ENCODE measurements at regions not wholly inside any gene's neighbourhood (a gene's known extent, or its start where the extent isn't known, plus 50 kb on each side); places are given as distances from the start of the nearest gene placed in this dataset.
"Not testable (repeated sequence)": the region's sequence is repeated elsewhere in the genome, so short reads cannot be mapped to it uniquely, and the experiment has no call there.

- DNase-seq (ENCODE audit: low read depth) = no peak
Observed at GRCh38 chr5:143629871-143630659, 181.9 kb upstream of the HMHB1 start.

DNA sequence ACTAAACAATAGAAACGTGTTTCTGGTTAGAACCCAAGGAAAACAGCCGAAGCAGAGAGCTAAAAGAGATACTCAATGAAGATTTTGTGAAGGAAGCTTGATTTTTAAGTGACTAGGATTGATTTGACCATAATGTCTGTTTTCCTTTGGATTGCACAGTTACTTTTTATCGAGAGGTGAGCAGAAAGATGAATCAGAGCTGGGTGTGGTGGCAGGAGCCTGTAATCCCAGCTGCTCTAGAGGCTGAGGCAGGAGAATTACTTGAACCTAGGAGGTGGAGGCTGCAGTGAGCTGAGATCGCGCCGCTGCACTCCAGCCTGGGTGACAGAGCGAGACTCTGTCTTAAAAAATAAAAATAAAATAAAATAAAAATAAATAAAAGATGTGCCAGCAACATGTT is 186.9 kb upstream of the HMHB1 start:
- not testable (repeated sequence) for DNase-seq (ENCODE audit: low read depth)

DNA sequence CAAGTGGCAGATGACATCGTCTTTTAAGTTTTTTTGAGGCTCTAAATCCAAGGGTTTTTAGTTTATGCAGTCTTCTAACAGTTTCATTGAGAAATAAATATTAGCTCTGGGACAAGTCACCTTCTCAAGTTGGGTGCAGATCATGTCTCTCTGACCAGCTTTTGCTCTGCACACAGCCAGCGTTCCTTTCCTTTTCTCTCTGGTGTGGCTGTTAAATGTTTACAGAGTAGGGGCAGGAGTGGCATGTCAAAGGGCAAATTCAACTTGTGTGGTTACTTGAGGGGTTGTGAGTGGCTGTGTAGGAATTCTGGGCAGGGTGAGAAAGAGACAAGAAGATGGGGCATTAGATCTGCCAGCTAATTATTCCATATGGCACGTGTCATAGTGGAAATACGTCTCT is 187.5 kb upstream of the HMHB1 start:
- no peak for DNase-seq (ENCODE audit: low read depth)

- no peak for DNase-seq (ENCODE audit: low read depth)
Observed at GRCh38 chr5:143619040-143619439, 192.9 kb upstream of the HMHB1 start.

DNA sequence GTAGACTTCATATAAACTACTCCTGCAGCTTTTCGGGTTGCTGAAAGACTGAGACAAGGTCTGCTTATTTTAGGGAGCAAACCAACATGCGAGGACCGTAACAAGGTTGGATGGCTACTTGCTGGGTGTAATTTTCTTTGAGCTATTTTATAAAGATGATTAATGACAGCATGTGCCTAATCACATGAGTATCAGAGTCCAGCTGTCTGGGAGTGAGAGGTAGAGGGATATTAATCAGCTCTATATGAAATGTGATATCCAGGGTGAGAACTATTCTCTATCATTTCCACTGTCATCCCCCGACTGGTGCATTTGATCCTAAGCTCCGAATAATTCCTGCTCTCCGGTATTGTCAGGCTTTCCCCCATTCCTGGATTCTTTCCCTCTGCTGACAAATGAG is 193.8 kb upstream of the HMHB1 start:
- no peak for DNase-seq (ENCODE audit: low read depth)

GRCh38 chr5:143614831-143615230 is 197.1 kb upstream of the HMHB1 start:
- DNase-seq (ENCODE audit: low read depth) = no peak

DNA sequence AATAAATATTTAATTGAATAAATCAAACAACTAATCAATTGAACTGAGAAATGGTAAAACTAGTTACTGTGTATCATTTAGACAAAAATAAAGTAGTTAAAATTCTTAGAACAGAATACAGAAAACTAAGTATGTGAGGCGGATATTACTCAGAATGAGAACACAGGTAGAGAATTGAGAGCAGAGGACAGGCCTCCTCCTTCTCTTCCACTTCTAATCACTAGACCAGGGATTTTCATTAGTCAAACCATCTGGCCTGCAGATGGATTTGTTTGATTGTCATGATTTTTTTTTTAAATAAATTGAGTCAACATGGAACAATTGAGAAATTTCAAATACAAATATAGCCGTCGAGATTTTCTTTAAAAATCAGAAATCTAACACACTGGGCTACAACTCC is 198.6 kb upstream of the HMHB1 start:
- DNase-seq (ENCODE audit: low read depth) = no peak

DNA sequence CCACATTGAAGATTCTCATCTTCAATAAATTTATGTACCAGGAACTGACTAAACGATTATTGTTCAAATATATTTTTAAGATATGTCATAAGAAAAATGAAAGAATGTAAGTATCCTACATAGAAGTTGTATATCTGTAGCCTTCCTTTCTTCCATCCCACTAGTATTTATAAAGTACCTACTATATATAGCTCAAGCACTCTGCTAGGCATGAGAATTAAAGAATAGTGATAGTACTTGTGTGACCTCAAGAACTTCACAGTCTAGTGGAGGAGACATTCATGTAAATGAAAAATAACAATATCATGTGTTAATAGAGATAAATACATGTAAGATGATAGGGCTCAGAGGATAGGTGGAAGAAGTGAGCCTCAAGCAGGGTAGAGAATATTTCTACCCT is 201.0 kb upstream of the HMHB1 start:
- DNase-seq (ENCODE audit: low read depth) = no peak

- no peak for DNase-seq (ENCODE audit: low read depth)
Observed at GRCh38 chr5:143606043-143606752, 202.7 kb upstream of the NR3C1 start.

GRCh38 chr5:143605403-143606005 is 202.0 kb upstream of the NR3C1 start:
- DNase-seq (ENCODE audit: low read depth) = no peak

- DNase-seq (ENCODE audit: low read depth) = no peak
Observed at GRCh38 chr5:143601917-143602333, 198.4 kb upstream of the NR3C1 start.

GRCh38 chr5:143601357-143601756 is 197.9 kb upstream of the NR3C1 start:
- DNase-seq (ENCODE audit: low read depth) = no peak

- DNase-seq (ENCODE audit: low read depth) = no peak
Observed at GRCh38 chr5:143600396-143601075, 197.1 kb upstream of the NR3C1 start.

- DNase-seq (ENCODE audit: low read depth) = no peak
Observed at GRCh38 chr5:143599474-143599873, 196.0 kb upstream of the NR3C1 start.

DNA sequence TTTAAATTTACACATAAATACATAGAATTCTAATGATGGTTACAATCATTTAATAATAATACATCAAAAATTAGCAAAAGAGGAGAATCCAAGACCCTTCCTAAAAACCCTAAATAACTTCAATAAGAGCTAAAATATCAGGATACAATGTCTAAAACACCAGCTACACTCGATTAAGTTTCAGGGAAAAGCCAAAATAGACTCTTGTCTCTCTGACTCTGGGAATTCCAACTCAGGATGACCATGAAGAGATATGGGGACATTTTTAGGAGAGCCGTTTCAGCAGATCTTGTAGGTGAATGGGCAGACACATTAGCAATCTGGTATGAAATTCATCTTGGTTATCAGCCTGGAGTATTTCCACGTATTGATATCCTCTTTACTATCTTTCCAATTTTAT is 193.3 kb upstream of the NR3C1 start:
- DNase-seq (ENCODE audit: low read depth) = no peak

- DNase-seq (ENCODE audit: low read depth) = no peak
Observed at GRCh38 chr5:143594902-143595818, 191.7 kb upstream of the NR3C1 start.

DNA sequence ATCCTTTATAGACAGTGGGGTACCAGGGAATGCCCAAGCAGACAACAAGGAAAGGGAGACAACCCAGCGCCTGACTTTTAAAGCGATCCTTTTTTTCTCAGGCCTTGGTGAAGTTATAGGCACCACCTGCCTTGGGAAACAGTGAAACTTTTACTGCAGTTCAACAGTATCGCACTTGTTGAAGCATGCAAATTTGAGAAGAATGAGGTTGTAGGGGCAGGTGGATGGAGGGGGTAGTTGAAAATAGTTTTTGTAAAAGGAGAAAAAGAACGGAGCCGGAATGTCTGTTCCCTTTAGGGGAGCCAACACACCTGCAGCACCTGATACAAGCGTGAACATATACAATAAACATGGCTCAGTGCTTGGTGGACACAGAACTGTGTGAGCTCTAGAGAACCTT is 190.2 kb upstream of the NR3C1 start:
- no peak for DNase-seq (ENCODE audit: low read depth)

GRCh38 chr5:143592648-143593047 is 189.2 kb upstream of the NR3C1 start:
- no peak for DNase-seq (ENCODE audit: low read depth)

DNA sequence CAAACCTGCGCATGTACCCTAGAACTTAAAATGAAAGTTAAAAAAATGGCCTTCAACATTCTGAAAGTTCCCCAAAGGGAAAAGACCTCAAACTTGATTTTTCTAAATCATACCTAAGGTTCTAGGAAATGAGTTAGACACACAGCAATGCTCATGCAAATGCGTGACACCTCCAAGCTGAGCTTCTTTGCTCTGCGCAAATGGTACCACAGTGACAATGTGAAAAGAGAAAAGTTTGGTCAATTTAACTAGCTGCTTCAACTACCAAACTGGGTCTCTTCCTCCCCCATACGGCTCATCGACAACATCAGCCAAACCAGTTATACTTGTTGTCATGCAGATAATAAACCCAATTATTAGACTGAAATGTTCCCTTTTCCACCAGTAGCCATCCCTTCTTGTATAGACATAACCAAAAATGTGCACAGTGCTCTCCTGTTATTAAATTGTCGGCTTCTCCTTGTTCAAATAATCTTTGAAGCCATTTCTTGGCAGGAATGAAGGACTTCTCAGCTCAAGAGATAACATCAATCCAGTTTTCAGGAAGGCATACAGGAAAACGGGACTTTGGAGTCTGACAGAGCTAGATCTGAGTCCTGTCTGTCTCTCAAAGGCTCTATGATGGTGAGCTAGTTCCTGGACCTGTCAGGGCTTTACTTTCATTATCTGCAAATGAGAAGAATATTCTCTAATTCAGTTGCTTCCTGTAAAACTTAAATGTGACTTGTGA is 185.6 kb upstream of the NR3C1 start:
- no peak for DNase-seq (ENCODE audit: low read depth)

DNA sequence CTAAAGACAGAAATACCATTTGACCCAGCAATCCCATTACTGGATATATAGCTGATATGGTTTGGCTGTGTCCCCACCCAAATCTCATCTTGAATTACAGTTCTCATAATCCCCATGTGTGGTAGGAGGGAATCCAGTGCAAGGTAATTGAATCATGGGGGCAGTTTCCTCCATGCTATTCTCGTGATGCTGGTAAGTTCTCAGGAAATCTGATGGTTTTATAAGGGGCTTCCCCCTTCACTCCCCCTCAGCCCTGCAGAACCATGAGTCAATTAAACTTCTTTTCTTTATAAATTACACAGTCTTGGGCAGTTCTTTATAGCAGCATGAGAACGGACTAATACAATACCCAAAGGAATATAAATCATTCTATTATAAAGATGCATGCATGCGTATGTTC is 184.6 kb upstream of the NR3C1 start:
- DNase-seq (ENCODE audit: low read depth) = not testable (repeated sequence)

Data from GM04503 (cell line).